PC-9 (cell line): ENCODE measurements at regions not wholly inside any gene's neighbourhood (a gene's known extent, or its start where the extent isn't known, plus 50 kb on each side); places are given as distances from the start of the nearest gene placed in this dataset.

Experiments used
- BruUV-seq: library from RNA; stranded (reverse); fragments of 400-500 nt; replicated peaks from 2 replicates; lab custom pipeline; 2021; lab: Mats Ljungman, UMichigan
- CTCF ChIA-PET: fragments of 300-600 bp; sonication (Branson Sonifier 250); formaldehyde crosslinking; loops from one replicate; lab custom pipeline; 2022; ENCODE audit warnings: antibody characterized with exemption; lab: Charles Lee
- POLR2A ChIA-PET: fragments of 300-600 bp; sonication (Branson Sonifier 250); formaldehyde crosslinking; loops from one replicate; lab custom pipeline; 2022; ENCODE audit warnings: antibody characterized with exemption; ENCODE audit not compliant: unreplicated experiment; lab: Charles Lee
- DNase-seq, 2 experiments: peaks; one replicate each; pipeline versions ENCODE4 v3.0.0 to v3.0.0-alpha.2; 2015 to 2022; ENCODE audit warnings: mixed read lengths in 1 of 2
- H2AFZ ChIP-seq: fragments of 200-600 bp; sonication (generic); 2 replicates; pipeline ENCODE4 v1.8.1; 2017; ENCODE audit warnings: antibody characterized with exemption
- H3F3A ChIP-seq: fragments of 200-600 bp; sonication (generic); 2 replicates; pipeline ENCODE4 v1.8.1; 2017; ENCODE audit warnings: antibody characterized with exemption, mild to moderate bottlenecking, low read depth; ENCODE audit not compliant: insufficient read depth
- H3K27ac ChIP-seq: fragments of 200-600 bp; sonication (generic); 2 replicates; pipeline ENCODE4 v1.6.1; 2016; ENCODE audit warnings: mixed run types
- H3K27me3 ChIP-seq: fragments of 200-600 bp; sonication (generic); 2 replicates; pipeline ENCODE4 v1.6.1; 2016; ENCODE audit warnings: low read depth, mixed run types; ENCODE audit not compliant: insufficient read depth
- H3K36me3 ChIP-seq: fragments of 200-600 bp; sonication (generic); 2 replicates; pipeline ENCODE4 v1.6.1; 2016; ENCODE audit warnings: low read depth, mixed run types
- H3K4me1 ChIP-seq: fragments of 200-600 bp; sonication (generic); replicated peaks from 2 replicates; pipeline ENCODE4 v1.6.1; 2016; ENCODE audit warnings: mixed run types; ENCODE audit not compliant: insufficient read depth
- H3K4me2 ChIP-seq: fragments of 200-600 bp; sonication (generic); 2 replicates; pipeline ENCODE4 v1.6.1; 2017; ENCODE audit warnings: mixed run types
- H3K4me3 ChIP-seq: fragments of 200-600 bp; sonication (generic); 2 replicates; pipeline ENCODE4 v1.6.1; 2016; ENCODE audit warnings: mixed run types
- H3K79me2 ChIP-seq: fragments of 200-600 bp; sonication (generic); 2 replicates; pipeline ENCODE4 v1.6.1; 2017; ENCODE audit warnings: low read depth, mixed run types
- H3K9me2 ChIP-seq: fragments of 200-600 bp; sonication (generic); 2 replicates; pipeline ENCODE4 v1.8.1; 2017; ENCODE audit warnings: mild to moderate bottlenecking; ENCODE audit not compliant: insufficient read depth
- H3K9me3 ChIP-seq: fragments of 200-600 bp; sonication (generic); 2 replicates; pipeline ENCODE4 v1.8.1; 2016; ENCODE audit warnings: low read depth; ENCODE audit not compliant: insufficient read depth
- H4K20me1 ChIP-seq: fragments of 200-600 bp; sonication (generic); 2 replicates; pipeline ENCODE4 v1.8.1; 2017; ENCODE audit not compliant: insufficient read depth
- EZH2 ChIP-seq: fragments of 200-600 bp; sonication (generic); IDR thresholded peaks from 2 replicates; pipeline ENCODE4 v1.8.0; 2017; ENCODE audit warnings: antibody characterized with exemption, low read depth
- intact Hi-C: fragments of 100-400 bp; cut with micrococcal nuclease; formaldehyde crosslinking; loops from one replicate; pipeline ENCODE4 v1.10.0; 2022; ENCODE audit not compliant: unreplicated experiment
- TF ChIP-seq, protein P1 (sequence below): fragments of 200-600 bp; sonication (generic); conservative IDR thresholded peaks from 2 replicates; pipeline ENCODE4 v1.6.1; 2017; ENCODE audit warnings: mixed run types, antibody characterized with exemption, mild to moderate bottlenecking, moderate library complexity

DNA sequence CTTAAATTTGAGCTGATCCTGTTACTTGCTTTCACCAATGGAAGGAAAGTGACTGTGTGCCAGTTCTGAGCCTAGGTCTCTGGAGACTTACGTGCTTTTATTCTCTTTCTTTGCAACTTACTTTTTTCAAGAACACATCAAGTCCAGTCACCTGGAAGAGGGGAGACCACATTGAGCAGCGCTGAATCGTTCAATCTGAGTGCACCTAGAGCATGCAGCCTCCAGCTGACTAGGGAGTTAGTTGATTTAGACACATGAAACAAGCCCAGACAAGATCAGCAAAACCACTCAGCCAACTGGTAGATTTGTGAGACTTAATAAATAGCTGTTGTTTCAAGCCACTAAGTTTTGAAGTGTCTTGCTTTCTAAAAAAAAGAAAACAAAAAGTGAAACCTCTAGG, 1014.8 kb upstream of the FBXO33 start:
- no peak for DNase-seq
- Histone ChIP-seq H3K4me2 (no peak overlapping the region), H3K79me2 (no peaks in the 10 kb centered on the region), H3K9me2 (no peaks in the 10 kb centered on the region), H3K36me3 (no peaks in the 10 kb centered on the region), H3F3A (no peaks in the 10 kb centered on the region), H3K4me1 (no peaks in the 10 kb centered on the region), H3K27ac (no peak overlapping the region), H3K4me3 (no peak overlapping the region), H3K27me3 (no peaks in the 10 kb centered on the region), H2AFZ (no peak overlapping the region), H3K9me3 (no peaks in the 10 kb centered on the region), H4K20me1 (no peaks in the 10 kb centered on the region)
- TF ChIP-seq, protein P1, sequence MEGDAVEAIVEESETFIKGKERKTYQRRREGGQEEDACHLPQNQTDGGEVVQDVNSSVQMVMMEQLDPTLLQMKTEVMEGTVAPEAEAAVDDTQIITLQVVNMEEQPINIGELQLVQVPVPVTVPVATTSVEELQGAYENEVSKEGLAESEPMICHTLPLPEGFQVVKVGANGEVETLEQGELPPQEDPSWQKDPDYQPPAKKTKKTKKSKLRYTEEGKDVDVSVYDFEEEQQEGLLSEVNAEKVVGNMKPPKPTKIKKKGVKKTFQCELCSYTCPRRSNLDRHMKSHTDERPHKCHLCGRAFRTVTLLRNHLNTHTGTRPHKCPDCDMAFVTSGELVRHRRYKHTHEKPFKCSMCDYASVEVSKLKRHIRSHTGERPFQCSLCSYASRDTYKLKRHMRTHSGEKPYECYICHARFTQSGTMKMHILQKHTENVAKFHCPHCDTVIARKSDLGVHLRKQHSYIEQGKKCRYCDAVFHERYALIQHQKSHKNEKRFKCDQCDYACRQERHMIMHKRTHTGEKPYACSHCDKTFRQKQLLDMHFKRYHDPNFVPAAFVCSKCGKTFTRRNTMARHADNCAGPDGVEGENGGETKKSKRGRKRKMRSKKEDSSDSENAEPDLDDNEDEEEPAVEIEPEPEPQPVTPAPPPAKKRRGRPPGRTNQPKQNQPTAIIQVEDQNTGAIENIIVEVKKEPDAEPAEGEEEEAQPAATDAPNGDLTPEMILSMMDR = no peak
- no peak for TF ChIP-seq EZH2
- ChIA-PET CTCF (no interaction called here), POLR2A (no interaction called here)
- no TSS peak for BruUV-seq
- intact Hi-C loops = no loop called here

DNA sequence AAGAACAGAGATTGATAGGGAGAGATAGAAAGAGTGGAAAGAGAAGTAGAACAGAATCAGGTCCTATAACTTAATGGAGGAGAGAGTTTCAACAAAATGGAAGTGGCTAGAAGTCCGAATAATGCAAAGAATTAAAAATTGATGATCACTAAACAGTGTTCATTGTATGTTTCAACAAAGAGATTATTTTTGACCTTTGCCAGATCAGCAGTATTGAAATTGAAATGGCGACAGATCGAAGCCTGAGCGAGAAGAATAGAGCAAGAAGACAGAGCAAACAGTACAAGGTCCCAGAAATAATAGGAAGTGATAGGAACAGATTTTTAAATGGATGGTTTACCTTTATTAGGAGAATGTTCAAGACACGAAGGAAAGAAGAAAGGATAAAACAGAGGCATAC, 1012.8 kb upstream of the FBXO33 start:
- Histone ChIP-seq H4K20me1 (no peaks in the 10 kb centered on the region), H2AFZ (no peak overlapping the region), H3K4me2 (no peak overlapping the region), H3K79me2 (no peaks in the 10 kb centered on the region), H3K9me3 (no peaks in the 10 kb centered on the region), H3K4me1 (no peaks in the 10 kb centered on the region), H3F3A (no peaks in the 10 kb centered on the region), H3K27ac (no peak overlapping the region), H3K36me3 (no peaks in the 10 kb centered on the region), H3K9me2 (no peaks in the 10 kb centered on the region), H3K27me3 (no peaks in the 10 kb centered on the region), H3K4me3 (no peak overlapping the region)
- no peak for DNase-seq
- no TSS peak for BruUV-seq
- TF ChIP-seq, protein P1 = no peak
- TF ChIP-seq EZH2 = no peak
- intact Hi-C loops = no loop called here
- ChIA-PET CTCF (no interaction called here), POLR2A (no interaction called here)

DNA sequence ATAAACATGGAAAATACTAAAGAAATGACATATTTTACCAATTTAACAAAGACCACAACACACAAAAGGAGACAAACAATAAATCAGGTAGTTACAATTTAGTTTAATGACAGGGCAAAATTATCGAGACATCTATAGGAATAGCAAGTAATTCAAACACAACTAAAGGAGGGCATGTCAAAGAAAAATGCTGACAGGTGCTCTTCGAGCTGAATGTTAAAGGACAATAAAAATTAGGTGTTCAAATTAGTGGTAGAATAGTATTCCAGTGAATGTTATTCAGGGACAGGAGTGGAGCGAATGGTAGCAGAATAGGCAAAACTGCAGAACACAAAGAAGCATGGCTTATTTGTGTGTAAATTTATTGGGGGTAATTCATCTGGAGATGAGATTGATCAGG, 1004.3 kb upstream of the FBXO33 start:
- Histone ChIP-seq H3F3A (no peaks in the 10 kb centered on the region), H3K4me1 (no peaks in the 10 kb centered on the region), H4K20me1 (no peaks in the 10 kb centered on the region), H3K9me2 (no peaks in the 10 kb centered on the region), H2AFZ (no peak overlapping the region), H3K27me3 (no peaks in the 10 kb centered on the region), H3K4me2 (no peak overlapping the region), H3K9me3 (no peaks in the 10 kb centered on the region), H3K36me3 (no peaks in the 10 kb centered on the region), H3K79me2 (no peaks in the 10 kb centered on the region), H3K27ac (no peak overlapping the region), H3K4me3 (no peak overlapping the region)
- intact Hi-C loops = no loop called here
- no peak for TF ChIP-seq EZH2
- ChIA-PET POLR2A (no interaction called here), CTCF (no interaction called here)
- BruUV-seq = no TSS peak
- DNase-seq = no peak

DNA sequence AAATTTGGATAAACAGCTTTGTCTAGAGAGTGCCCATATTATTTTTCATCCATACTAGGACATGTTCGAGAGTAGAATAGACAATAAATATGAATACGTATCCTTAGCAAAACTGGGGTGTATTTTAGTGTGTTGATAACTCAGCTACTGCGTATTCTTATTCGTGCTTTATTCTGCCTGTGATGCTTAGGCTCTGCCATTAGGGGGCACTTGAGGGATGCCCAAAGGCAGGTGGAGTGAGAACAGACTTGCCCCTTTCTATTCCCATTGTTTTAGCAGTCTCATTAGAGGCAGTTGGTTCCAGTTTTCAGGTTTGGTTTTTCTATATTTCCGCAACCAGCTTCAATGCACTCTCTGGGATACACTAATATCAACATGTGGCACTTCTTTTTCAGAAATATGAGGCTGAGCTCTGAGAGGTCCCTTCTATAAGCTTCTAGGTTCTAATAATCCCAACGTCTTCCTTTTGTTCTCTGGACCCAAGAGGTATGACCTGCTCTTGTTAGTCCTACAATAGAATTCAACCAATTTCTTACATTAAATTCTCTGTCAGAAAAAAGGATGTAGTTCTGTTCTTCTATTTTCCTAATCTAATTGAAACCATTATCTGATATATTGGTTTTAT, 985.7 kb upstream of the FBXO33 start:
- no TSS peak for BruUV-seq
- H3K4me3 ChIP-seq = no peak overlapping the region
- no peaks in the 10 kb centered on the region for H3K9me3 ChIP-seq
- H3K27me3 ChIP-seq = no peaks in the 10 kb centered on the region
- no peak overlapping the region for H3K27ac ChIP-seq
- H3K36me3 ChIP-seq = no peaks in the 10 kb centered on the region
- CTCF ChIA-PET = interaction anchor here (0.5 to 0.6 kb wide), 2 partner anchors 414 to 1191 kb away, joined by 3 to 7 read pairs; no protein-coding TSS in a partner anchor
- TF ChIP-seq, protein P1 = peak; percentile 64
- no peak for TF ChIP-seq EZH2
- intact Hi-C loops = loop anchor here (5.0 kb wide), 1 partner anchor 1179 kb away; no protein-coding TSS in a partner anchor
- no peaks in the 10 kb centered on the region for H4K20me1 ChIP-seq
- no peaks in the 10 kb centered on the region for H3K9me2 ChIP-seq
- POLR2A ChIA-PET = no interaction called here
- no peaks in the 10 kb centered on the region for H3K4me1 ChIP-seq
- no peaks in the 10 kb centered on the region for H3F3A ChIP-seq
- no peaks in the 10 kb centered on the region for H3K79me2 ChIP-seq
- peak overlapping the region; percentile 37 for H3K4me2 ChIP-seq
- peak in 1 of 2 experiments; percentile 32 for DNase-seq
- no peak overlapping the region for H2AFZ ChIP-seq
